ENCODE measurements at regions not wholly inside any gene's neighbourhood (a gene's known extent, or its start where the extent isn't known, plus 50 kb on each side); places are given as distances from the start of the nearest gene placed in this dataset.
"Not testable (repeated sequence)": the region's sequence is repeated elsewhere in the genome, so short reads cannot be mapped to it uniquely, and the experiment has no call there.

DNA sequence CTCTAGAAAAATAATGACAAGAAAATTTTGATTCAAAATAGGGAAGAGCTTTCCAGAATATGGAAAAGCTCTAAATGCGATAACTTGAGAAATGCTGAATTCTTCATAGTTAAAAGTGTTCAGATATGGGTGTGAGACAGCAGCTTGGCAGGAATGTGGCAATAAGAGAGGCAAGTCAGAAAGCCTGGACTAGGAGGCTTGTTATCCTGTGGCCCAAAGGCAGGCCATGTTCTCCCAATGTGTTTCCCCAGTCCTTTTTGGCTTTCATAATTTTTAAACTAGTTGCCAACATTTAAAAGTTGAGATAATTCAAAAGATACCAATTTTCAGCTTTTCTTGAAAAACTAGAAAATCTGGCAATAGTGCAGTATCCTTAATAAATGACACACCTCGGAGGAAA is 366.3 kb upstream of the FANCL start:
- intact Hi-C loops (cut with micrococcal nuclease), result no loop called here

DNA sequence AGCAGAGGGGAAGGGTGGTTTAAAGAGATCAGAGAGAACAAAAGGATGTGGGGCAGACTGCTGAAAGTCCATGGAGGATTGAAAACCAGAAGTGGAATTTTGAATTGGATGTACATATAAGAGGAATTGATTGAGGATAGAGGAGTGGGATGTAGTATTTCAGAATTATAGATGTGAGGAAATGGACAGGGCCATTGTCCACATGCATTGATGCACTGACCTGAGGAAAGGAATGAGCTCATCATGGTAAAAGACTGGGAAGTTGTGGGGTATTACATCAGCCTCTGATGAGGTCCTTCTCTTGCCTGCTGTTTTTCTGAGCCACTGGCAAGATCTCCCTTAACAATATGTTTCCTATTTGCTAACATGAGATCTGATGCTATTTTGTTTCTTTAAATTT is 365.7 kb upstream of the FANCL start:
- intact Hi-C loops (cut with micrococcal nuclease), result no loop called here

DNA sequence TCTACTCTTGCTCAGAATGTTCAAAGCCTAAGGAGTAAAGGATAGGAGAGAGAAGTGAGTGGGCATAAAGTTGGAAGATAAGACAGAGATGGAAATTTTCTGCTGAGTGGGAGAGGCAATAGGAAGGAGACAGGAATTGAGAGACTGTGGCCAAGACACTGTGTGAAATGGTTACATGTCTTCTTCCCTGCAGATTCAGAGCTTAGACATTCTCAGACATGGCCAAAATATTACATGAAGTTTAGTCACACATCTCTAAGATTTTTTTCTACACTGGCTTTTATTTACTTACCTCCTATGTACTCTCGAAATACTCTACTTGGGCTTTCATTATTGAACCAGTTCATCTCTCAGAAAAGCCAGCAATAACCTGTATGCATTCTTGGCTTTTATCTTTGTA is 363.0 kb upstream of the FANCL start:
- intact Hi-C loops (cut with micrococcal nuclease), result no loop called here

DNA sequence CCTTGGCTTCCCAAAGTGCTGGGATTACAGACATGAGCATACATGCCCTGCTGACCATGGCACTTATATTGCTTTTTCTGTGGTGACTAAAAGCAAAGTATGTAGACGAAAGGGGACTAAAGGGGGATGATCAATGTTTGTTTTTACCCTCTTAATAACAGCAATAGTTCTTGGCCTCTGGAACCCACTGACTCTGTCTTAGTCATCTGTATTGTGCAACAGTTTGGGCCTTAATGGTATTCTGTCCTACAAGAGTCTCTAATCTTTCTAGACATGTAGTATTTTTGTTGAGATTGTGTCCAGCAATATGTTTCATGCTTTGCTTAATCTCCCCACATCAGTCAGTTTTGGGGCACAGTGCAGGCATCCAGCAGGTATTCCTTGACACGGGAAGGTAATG is 359.9 kb upstream of the FANCL start:
- intact Hi-C loops (cut with micrococcal nuclease), result no loop called here

DNA sequence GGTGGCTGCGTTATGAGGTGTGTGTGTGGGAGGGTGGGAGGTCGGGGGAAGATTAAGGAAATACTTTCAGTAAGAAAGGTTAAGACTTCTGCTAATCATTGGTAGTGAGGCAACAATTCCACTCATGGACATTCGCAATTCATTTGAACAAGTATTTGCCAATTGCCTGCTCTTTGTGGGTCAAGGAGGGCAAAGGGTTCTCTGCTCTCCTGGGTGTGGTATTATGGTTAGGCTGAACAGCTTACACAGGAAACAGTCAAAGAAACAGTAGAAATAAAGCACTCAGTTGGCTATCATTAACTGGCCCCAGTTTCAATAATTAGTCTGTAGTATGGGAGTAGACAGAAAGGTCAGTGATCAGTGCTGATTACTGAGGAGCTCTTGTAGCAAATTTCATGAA is 357.0 kb upstream of the FANCL start:
- intact Hi-C loops (cut with micrococcal nuclease), result no loop called here

DNA sequence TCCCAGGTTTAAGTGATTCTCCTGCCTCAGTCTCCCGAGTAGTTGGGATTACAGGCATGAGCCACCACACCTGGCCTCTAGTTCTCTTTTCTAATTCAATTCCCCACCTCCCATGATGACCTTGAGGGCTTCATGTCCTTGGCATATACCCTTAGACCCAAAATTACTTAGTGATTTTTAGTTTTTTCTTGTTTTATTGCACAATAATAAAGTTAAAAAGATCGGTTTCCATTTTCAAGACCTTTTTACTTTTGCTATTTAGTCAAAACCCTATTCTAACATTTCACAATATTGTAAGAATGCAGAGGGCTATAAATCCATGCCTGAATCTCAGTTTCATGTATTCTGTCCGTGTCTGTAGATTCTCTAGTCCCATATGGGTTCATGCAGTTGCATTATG is 354.6 kb upstream of the FANCL start:
- intact Hi-C loops (cut with micrococcal nuclease), result no loop called here

DNA sequence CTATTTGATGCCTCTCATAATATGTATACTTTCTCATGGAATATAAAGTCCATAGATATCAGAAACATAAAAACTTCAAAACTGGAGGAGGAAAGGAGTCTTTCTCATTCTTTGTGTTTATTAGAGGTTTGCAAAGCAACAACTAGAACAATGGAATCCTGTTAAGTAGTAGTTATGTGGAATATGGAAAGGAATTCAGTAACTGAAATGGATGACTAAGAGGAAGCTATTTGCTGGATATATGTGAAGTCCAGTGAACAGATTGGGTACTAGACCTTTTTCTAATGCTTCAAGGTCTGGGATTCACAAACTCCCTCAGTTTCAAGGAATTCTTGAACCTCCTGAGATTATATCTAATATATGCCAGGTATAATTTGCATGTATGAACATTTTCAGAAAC is 353.6 kb upstream of the FANCL start:
- intact Hi-C loops (cut with micrococcal nuclease), result no loop called here

DNA sequence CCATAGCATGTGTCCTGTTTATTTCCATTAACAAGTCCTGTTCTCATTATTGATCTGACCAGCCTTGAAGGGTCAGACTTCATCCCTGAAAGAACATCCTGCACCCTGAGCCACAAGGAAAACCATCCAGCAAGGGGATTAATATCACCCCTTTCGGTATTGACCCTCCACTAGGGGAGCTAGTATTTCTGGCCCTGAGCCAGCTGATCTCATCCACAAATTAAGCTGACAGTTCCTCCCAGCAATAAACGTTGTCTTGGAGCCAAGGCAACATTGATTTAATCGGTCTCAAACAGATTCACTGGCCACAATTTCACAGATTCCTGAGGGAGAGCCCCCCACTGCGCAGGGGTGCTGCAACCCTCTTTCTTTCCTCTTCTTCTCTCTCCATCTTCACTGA is 353.1 kb upstream of the FANCL start:
- intact Hi-C loops (cut with micrococcal nuclease), result no loop called here

GRCh38 chr2:58586178-58586577 is 345.1 kb upstream of the FANCL start:
- intact Hi-C loops (cut with micrococcal nuclease), result not testable (repeated sequence)

- intact Hi-C loops (cut with micrococcal nuclease), result no loop called here
These were observed 344.1 kb upstream of the FANCL start for GRCh38 chr2:58585233-58585632.

GRCh38 chr2:58584606-58585118 is 343.5 kb upstream of the FANCL start:
- intact Hi-C loops (cut with micrococcal nuclease), result no loop called here

- intact Hi-C loops (cut with micrococcal nuclease), result no loop called here
These were observed 337.2 kb upstream of the FANCL start for GRCh38 chr2:58578276-58578675.

DNA sequence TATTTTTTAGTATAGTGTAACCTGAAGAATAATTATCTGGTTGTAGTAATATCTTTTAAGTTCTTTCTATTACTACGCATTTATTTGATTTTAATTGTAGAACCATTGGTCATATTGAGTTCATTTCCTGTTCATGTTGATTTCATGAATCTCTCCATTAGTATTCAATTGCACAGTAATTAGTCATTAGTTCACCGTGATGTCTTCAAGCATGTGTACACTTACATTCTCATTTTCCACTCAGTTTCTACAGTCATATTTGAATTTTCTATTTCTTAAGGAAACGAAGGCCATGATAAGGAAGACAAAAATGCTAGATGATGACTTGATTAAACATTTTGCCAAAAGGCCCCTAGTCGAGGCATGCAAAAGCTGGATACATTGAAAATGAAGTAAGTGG is 333.7 kb upstream of the FANCL start:
- intact Hi-C loops (cut with micrococcal nuclease), result loop anchor here (5.0 kb wide), 1 partner anchor 668 kb away; no protein-coding TSS in a partner anchor

DNA sequence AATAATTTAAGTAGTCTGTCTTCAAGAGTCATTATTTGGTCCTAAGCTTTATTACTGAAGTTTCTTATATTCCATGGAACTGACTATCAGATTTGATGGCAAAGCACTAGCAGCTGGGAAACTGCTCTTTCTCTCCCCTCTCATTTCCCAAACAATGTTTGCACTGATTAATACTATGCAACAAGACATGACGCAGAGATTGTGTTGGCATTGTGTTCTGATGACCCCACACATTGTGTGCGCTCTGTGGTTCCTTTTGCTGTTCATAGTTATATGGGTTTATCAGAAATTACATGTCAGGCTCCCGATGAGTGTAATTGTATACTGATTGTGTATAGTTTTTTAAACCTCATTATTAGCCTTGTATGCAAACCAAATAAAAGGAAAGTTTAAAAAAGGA is 331.6 kb upstream of the FANCL start:
- intact Hi-C loops (cut with micrococcal nuclease), result loop anchor here (5.0 kb wide), 1 partner anchor 665 kb away; no protein-coding TSS in a partner anchor

GRCh38 chr2:58571181-58571852 is 330.2 kb upstream of the FANCL start:
- intact Hi-C loops (cut with micrococcal nuclease), result loop anchor here (5.0 kb wide), 1 partner anchor 664 kb away; no protein-coding TSS in a partner anchor

DNA sequence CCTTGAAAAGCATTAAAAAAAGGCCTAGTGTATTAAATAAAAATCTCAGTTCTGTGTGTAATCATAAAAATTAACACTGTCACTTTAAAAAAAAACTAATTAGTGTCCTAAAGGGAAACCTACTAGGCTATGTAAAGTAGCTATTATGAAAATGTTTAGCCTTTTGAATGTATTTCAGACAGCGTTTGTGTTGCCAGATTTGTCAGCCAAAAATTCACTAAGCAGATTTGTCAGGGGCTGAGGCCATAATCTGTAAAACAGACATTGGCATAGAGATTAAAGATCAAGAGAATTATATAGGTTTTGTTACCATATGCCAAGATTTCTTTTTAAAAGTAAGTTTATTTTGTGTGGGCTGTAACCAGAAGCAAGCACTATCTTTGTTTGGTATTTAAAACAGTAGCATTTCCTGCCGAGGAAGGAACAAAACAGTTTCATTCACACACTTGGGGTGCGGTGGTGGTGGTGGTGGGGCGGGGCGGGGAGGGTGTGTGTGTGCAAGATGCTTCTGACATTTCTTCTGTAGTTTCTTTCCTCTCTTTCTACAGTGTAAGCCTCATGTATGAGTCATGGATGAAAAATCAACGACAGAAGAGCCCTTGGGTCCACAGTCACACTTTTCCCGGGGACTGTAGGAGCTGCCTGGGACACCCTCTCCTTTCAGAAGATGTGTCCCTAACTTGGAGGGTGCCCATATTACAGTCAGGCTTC is 328.5 kb upstream of the FANCL start:
- intact Hi-C loops (cut with micrococcal nuclease), result loop anchor here (5.0 kb wide), 1 partner anchor 662 kb away; no protein-coding TSS in a partner anchor

DNA sequence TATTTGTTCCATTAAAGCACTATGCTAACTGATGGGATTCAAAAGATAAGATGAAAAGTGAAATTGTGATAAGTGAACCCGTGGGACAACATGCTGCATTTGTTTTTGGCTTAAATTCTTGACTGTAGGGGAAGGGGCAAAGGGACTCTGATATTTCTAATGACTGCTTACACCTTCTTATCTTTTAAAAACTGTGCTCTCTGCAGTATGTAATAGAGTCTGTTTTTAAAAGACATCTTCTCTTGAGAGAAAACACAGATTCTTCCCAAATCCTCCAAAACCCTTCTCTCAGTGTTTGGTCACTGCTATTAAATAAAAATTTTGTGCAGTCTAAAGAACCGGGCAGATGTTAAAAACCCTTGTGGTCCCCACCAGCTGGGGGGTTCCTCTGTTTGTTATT is 327.8 kb upstream of the FANCL start:
- intact Hi-C loops (cut with micrococcal nuclease), result no loop called here

- intact Hi-C loops (cut with micrococcal nuclease), result no loop called here
These were observed 321.2 kb upstream of the FANCL start for GRCh38 chr2:58562276-58562675.

DNA sequence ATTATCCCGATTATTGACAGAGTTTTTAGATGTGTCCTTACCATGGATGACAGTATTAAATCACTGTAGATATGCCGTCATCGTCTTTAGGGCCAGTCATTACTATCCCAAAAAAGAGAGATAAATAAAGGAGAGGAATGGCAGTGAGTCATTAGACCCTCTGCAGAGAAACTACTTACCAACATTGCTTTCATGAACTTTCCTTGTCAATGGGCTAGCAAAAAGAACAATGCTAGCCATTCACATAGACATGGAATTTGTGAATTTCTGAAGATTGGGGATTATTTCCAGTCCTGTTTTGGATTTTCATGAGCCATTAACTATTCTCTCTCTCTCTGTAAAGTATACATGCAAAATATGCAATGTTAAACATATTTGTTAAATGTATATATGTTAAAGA is 319.4 kb upstream of the FANCL start:
- intact Hi-C loops (cut with micrococcal nuclease), result no loop called here

DNA sequence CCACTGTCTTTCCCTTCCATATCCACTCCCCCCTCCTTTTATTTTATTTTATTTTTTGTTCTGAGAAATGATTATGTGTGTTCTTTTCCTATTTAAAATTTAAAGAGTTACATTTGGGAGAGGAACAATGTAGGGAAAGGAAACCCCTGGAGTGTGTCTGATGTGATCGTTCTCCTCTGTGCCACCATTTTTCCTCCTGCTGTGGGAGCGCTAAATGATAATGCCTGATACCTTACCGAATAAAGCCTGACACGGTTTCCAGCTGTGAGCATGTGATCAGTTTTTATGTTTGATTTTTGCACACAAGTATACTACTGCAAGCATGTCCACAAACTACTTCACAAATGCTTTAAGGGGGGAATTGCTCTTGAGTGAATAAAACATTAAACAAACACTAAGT is 317.8 kb upstream of the FANCL start:
- intact Hi-C loops (cut with micrococcal nuclease), result no loop called here

- intact Hi-C loops (cut with micrococcal nuclease), result no loop called here
These were observed 316.1 kb upstream of the FANCL start for GRCh38 chr2:58557176-58557575.

DNA sequence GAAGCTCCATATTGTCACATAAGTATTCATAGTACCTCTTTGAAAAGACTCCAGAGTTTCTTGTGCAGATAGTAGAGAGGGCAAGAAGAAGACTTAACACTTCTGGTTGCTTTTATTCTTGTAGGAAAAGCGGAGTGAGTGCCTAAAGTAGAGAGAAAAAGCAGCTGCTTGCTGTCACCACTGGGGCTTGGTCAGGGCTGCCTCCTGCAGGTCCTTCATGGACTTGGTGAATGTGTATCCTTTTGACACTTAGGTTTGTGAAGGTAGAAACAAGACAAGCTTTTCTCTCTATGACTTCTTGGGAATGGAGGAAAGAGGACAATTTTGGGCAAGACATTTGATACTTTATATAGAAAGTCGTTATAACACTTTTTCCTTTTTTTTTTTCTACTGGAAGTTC is 312.8 kb upstream of the FANCL start:
- intact Hi-C loops (cut with micrococcal nuclease), result no loop called here

DNA sequence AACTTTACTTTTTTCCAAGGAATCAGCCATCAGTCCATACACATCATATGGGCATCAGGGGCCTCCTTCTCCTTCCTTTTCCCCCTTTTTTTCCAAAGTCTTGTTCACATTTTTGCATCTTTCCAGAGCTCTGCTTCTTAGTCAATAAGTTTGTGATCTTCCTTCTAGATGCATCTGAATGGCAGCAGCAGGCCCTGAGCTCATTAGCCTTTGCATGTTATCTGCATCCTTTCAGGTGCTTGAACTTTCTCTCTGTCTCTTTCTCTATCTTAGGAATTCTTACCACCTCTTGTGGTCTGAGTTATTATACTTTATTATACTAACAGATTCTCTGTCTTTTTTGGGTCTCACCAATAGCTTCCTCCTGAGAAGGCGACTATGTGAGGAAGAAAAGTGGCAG is 312.4 kb upstream of the FANCL start:
- intact Hi-C loops (cut with micrococcal nuclease), result no loop called here
